ENCODE measurements at regions not wholly inside any gene's neighbourhood (a gene's known extent, or its start where the extent isn't known, plus 50 kb on each side); places are given as distances from the start of the nearest gene placed in this dataset.

DNA sequence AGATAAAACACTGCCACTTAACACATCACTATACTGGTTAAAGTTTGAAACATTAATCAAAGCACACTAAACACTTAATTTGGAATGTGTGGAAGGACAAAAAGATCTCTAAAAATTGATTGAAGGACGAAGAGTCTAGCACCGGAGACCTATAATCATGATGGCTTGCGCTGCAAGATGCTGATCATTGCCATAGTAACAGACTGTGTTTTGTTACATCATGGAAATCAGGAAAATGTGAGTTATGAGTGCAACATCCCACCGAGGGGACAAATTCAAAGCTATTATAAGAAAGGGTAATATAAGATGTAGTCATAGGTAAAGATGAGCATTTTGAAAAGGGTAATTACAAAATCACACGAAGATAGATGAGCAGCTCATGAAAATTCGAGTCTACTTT is 278.8 kb upstream of the CTNND2 start:
- no peak for DNase-seq
- no peaks in the 10 kb centered on the region for H3K27me3 Mint-ChIP-seq (ENCODE audit: low read depth)
- no peak overlapping the region for H3K27ac Mint-ChIP-seq
- Histone ChIP-seq H2BK12ac (ENCODE audit: insufficient read length, low read depth, low read length) (no peak overlapping the region), H4K91ac (ENCODE audit: insufficient read length, low read depth, low read length) (no peak overlapping the region), H3K4ac (ENCODE audit: low read depth, low read length) (no peak overlapping the region), H2AK5ac (ENCODE audit: insufficient read length, low read length) (no peak overlapping the region), H3K27me3 (ENCODE audit: insufficient read depth, low read length) (no peaks in the 10 kb centered on the region), H3K4me1 (ENCODE audit: insufficient read depth, low read length) (no peaks in the 10 kb centered on the region), H3T11ph (ENCODE audit: low read length) (no peak overlapping the region), H3K23ac (ENCODE audit: insufficient read length, low read depth, low read length) (no peak overlapping the region), H3K14ac (ENCODE audit: insufficient read depth, low read length) (no peak overlapping the region), H3K18ac (ENCODE audit: insufficient read length, low read depth, low read length) (no peak overlapping the region), H2AFZ (ENCODE audit: low read length) (no peak overlapping the region), H3K79me2 (ENCODE audit: insufficient read depth, low read length) (no peaks in the 10 kb centered on the region), H3K23me2 (ENCODE audit: insufficient read length, low read depth, low read length, poor library complexity, severe bottlenecking) (no peaks in the 10 kb centered on the region), H3K4me2 (ENCODE audit: insufficient read depth, insufficient read length, low read length) (no peak overlapping the region), H4K5ac (ENCODE audit: insufficient read length, low read depth, low read length) (no peak overlapping the region), H2BK120ac (ENCODE audit: low read depth, low read length, poor library complexity, severe bottlenecking) (no peak overlapping the region), H4K8ac (replicated peaks; ENCODE audit: insufficient read length, low read depth, low read length) (no peak overlapping the region), H3K27ac (ENCODE audit: insufficient read length, low read depth, low read length) (no peak overlapping the region), H3K9me3 (ENCODE audit: control insufficient read depth, low read depth, low read length) (no peaks in the 10 kb centered on the region), H3K79me1 (ENCODE audit: insufficient read depth, low read depth, low read length, poor library complexity, severe bottlenecking) (no peaks in the 10 kb centered on the region), H3K56ac (ENCODE audit: insufficient read length, low read depth, low read length) (no peak overlapping the region), H4K20me1 (ENCODE audit: control insufficient read depth, insufficient read depth, insufficient read length) (no peaks in the 10 kb centered on the region), H2BK20ac (ENCODE audit: low read depth, low read length, poor library complexity, severe bottlenecking) (no peak overlapping the region), H3K9ac (ENCODE audit: extremely low read depth, insufficient read length, low read length) (no peak overlapping the region), H2BK15ac (ENCODE audit: low read depth, low read length) (no peak overlapping the region), H2BK5ac (ENCODE audit: insufficient read length, low read length) (no peak overlapping the region)
- no peak overlapping the region for H3K4me3 Mint-ChIP-seq
- peaks cover 2 to 3% of the 10 kb centered on the region in 2 experiments; a peak in 1 of 4 replicates for H3K4me1 Mint-ChIP-seq
- WGBS (ENCODE audit: extremely low coverage, insufficient read length, low lambda C conversion rate) = no CpG with 5 or more reads among the region's 6 CpGs
- peaks cover 0 to 12% (median 1%) of the 10 kb centered on the region in 3 experiments; a peak in 3 of 7 replicates for H3K36me3 Mint-ChIP-seq (ENCODE audit: insufficient read depth in 1 of 3, low read depth in 3 of 3)
- TF ChIP-seq, protein P1, sequence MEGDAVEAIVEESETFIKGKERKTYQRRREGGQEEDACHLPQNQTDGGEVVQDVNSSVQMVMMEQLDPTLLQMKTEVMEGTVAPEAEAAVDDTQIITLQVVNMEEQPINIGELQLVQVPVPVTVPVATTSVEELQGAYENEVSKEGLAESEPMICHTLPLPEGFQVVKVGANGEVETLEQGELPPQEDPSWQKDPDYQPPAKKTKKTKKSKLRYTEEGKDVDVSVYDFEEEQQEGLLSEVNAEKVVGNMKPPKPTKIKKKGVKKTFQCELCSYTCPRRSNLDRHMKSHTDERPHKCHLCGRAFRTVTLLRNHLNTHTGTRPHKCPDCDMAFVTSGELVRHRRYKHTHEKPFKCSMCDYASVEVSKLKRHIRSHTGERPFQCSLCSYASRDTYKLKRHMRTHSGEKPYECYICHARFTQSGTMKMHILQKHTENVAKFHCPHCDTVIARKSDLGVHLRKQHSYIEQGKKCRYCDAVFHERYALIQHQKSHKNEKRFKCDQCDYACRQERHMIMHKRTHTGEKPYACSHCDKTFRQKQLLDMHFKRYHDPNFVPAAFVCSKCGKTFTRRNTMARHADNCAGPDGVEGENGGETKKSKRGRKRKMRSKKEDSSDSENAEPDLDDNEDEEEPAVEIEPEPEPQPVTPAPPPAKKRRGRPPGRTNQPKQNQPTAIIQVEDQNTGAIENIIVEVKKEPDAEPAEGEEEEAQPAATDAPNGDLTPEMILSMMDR (conservative IDR thresholded peaks at IDR 0.05) = no peak
- peaks cover 4 to 6% of the 10 kb centered on the region in 2 experiments; a peak in 2 of 5 replicates for H3K9me3 Mint-ChIP-seq
